ENCODE measurements at regions not wholly inside any gene's neighbourhood (a gene's known extent, or its start where the extent isn't known, plus 50 kb on each side); places are given as distances from the start of the nearest gene placed in this dataset.
"Not testable (repeated sequence)": the region's sequence is repeated elsewhere in the genome, so short reads cannot be mapped to it uniquely, and the experiment has no call there.

DNA sequence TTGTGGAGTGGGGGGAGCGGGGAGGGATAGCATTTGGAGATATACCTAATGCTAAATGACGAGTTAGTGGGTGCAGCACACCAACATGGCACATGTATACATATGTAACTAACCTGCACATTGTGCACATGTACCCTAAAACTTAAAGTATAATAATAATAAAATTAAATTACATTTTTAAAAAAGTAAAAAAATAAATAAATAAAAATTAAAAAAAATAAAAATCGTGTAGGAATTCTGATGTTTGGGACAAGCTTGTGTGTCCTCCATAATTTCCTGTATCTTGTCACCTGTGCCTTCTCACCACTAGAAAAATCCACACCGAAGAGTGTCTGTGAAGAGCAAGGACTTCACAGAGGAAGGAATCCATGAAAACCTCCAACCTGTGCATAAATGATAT lies 400.5 kb upstream of the MGMT start:
- H3K36me3 ChIP-seq (replicated peaks in 1 of 2; ENCODE audit: control insufficient read depth in 1 of 2, insufficient read depth in 2 of 2, low read length in 2 of 2); H3K9me3 ChIP-seq (ENCODE audit: low read length); ATAC-seq; in situ Hi-C loops (cut with HindIII; ENCODE audit: extremely low pct_ligation_motif_present, low pct_unique_long_range_greater_than_20kb); DNase-seq (ENCODE audit: low spot score); H3K9ac ChIP-seq (ENCODE audit: insufficient read depth, low read depth, low read length); H2AFZ ChIP-seq (ENCODE audit: low read length); H3K4me2 ChIP-seq (ENCODE audit: low read depth, low read length); FAIRE-seq; POLR2A ChIA-PET; H3K4me1 ChIP-seq (ENCODE audit: insufficient read depth, low read length); H3K79me2 ChIP-seq (ENCODE audit: insufficient read depth, low read length); CTCF ChIA-PET (ENCODE audit: low intra/inter-chr PET ratio, low total read pairs); BruUV-seq (replicated peaks); H3K4me3 ChIP-seq (replicated peaks in 1 of 3; ENCODE audit: insufficient read depth in 1 of 3, low read depth in 2 of 3, low read length in 3 of 3); intact Hi-C loops (cut with micrococcal nuclease; ENCODE audit: unreplicated experiment); H3K27me3 ChIP-seq (ENCODE audit: control insufficient read depth in 1 of 2, insufficient read depth in 2 of 2, low read length in 2 of 2); H3K27ac ChIP-seq (ENCODE audit: extremely low read length, insufficient read depth, low read length); H4K20me1 ChIP-seq (ENCODE audit: insufficient read depth, low read length): not testable (repeated sequence)
- WGBS (ENCODE audit: low lambda C conversion rate), result 2% methylated on average over 4 of the region's 4 CpGs

DNA sequence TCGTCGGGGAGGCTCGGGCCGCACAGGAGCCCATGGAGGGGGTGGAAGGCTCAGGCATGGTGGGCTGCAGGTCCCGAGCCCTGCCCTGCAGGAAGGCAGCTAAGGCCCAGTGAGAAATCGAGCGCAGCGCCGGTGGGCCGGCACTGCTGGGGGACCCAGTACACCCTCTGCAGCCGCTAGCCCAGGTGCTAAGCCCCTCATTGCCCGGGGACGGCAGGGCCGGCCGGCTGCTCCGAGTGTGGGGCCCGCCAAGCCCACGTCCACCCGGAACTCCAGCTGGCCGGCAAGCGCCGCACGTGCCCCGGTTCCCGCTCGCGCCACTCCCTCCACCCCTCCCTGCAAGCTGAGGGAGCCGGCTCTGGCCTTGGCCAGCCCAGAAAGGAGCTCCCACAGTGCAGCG lies 395.6 kb upstream of the MGMT start:
- H3K27ac ChIP-seq (ENCODE audit: extremely low read length, insufficient read depth, low read length), result not testable (repeated sequence)
- no CpG with 5 or more reads among the region's 29 CpGs for WGBS (ENCODE audit: low lambda C conversion rate)

DNA sequence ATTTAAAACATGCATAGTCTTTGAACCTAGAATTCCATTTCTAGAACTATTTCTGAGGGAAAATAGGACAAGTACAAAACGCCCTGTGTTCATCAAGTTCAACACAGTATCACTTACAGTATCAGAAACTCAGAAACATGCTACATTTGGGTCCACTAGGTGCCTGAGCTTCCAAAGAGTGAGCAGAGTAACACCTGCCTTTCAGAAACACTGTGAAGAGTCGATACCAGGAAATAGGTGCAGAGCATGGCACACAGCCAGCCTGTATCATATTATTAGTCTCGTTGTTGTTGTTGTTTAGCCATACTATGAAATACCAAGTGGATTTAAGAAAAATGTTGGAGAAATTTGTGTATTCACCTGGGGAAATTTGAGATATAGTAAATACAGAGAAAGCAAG lies 392.1 kb upstream of the MGMT start:
- FAIRE-seq (no peak), DNase-seq (ENCODE audit: low spot score) (no peak), ATAC-seq (no peak)
- no peaks in the 10 kb centered on the region for H3K36me3 ChIP-seq (replicated peaks in 1 of 2; ENCODE audit: control insufficient read depth in 1 of 2, insufficient read depth in 2 of 2, low read length in 2 of 2)
- H3K27ac ChIP-seq (ENCODE audit: extremely low read length, insufficient read depth, low read length), result no peak overlapping the region
- H3K27me3 ChIP-seq (ENCODE audit: control insufficient read depth in 1 of 2, insufficient read depth in 2 of 2, low read length in 2 of 2), result no peaks in the 10 kb centered on the region
- ChIA-PET POLR2A (no interaction called here), CTCF (ENCODE audit: low intra/inter-chr PET ratio, low total read pairs) (no interaction called here)
- intact Hi-C loops (cut with micrococcal nuclease; ENCODE audit: unreplicated experiment), result no loop called here
- H2AFZ ChIP-seq (ENCODE audit: low read length), result no peak overlapping the region
- no peak overlapping the region for H3K9ac ChIP-seq (ENCODE audit: insufficient read depth, low read depth, low read length)
- in situ Hi-C loops (cut with HindIII; ENCODE audit: extremely low pct_ligation_motif_present, low pct_unique_long_range_greater_than_20kb), result no loop called here
- H3K9me3 ChIP-seq (ENCODE audit: low read length), result no peaks in the 10 kb centered on the region
- H3K4me1 ChIP-seq (ENCODE audit: insufficient read depth, low read length), result no peaks in the 10 kb centered on the region
- H3K4me3 ChIP-seq (replicated peaks in 1 of 3; ENCODE audit: insufficient read depth in 1 of 3, low read depth in 2 of 3, low read length in 3 of 3), result no peak overlapping the region
- no peaks in the 10 kb centered on the region for H3K79me2 ChIP-seq (ENCODE audit: insufficient read depth, low read length)
- H4K20me1 ChIP-seq (ENCODE audit: insufficient read depth, low read length), result no peaks in the 10 kb centered on the region
- BruUV-seq (replicated peaks), result no TSS peak
- WGBS (ENCODE audit: low lambda C conversion rate), result 1% methylated on average over 3 of the region's 3 CpGs
- no peak overlapping the region for H3K4me2 ChIP-seq (ENCODE audit: low read depth, low read length)
- no peak for TF ChIP-seq KLF15 (CRISPR knock-in tag; IDR thresholded peaks at IDR 0.05; ENCODE audit: borderline replicate concordance)
- TF ChIP-seq, protein P1, sequence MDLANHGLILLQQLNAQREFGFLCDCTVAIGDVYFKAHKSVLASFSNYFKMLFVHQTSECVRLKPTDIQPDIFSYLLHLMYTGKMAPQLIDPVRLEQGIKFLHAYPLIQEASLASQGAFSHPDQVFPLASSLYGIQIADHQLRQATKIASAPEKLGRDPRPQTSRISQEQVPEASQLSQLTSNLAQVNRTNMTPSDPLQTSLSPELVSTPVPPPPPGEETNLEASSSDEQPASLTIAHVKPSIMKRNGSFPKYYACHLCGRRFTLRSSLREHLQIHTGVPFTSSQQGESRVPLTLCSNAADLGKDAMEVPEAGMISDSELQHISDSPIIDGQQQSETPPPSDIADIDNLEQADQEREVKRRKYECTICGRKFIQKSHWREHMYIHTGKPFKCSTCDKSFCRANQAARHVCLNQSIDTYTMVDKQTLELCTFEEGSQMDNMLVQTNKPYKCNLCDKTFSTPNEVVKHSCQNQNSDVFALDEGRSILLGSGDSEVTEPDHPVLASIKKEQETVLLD (CRISPR knock-in tag; IDR thresholded peaks at IDR 0.05; ENCODE audit: low read depth), result no peak
- TF ChIP-seq, protein P2, sequence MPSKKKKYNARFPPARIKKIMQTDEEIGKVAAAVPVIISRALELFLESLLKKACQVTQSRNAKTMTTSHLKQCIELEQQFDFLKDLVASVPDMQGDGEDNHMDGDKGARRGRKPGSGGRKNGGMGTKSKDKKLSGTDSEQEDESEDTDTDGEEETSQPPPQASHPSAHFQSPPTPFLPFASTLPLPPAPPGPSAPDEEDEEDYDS (CRISPR knock-in tag; IDR thresholded peaks at IDR 0.05), result no peak
- no peak for TF ChIP-seq KDM6A (CRISPR knock-in tag; IDR thresholded peaks at IDR 0.05; ENCODE audit: low read depth)
- TF ChIP-seq HDAC1 (CRISPR knock-in tag; IDR thresholded peaks at IDR 0.05), result no peak
- TF ChIP-seq PRMT3 (CRISPR knock-in tag; IDR thresholded peaks at IDR 0.05; ENCODE audit: borderline replicate concordance, low read depth), result no peak
- TF ChIP-seq PAXIP1 (CRISPR knock-in tag; conservative IDR thresholded peaks at IDR 0.05), result no peak

More for the DNA sequence above, 395.6 kb upstream of the MGMT start:
- in situ Hi-C loops (cut with HindIII; ENCODE audit: extremely low pct_ligation_motif_present, low pct_unique_long_range_greater_than_20kb); H3K9me3 ChIP-seq (ENCODE audit: low read length); CTCF ChIA-PET (ENCODE audit: low intra/inter-chr PET ratio, low total read pairs); H3K4me1 ChIP-seq (ENCODE audit: insufficient read depth, low read length); H3K4me3 ChIP-seq (replicated peaks in 1 of 3; ENCODE audit: insufficient read depth in 1 of 3, low read depth in 2 of 3, low read length in 3 of 3); ATAC-seq; H3K27me3 ChIP-seq (ENCODE audit: control insufficient read depth in 1 of 2, insufficient read depth in 2 of 2, low read length in 2 of 2); H2AFZ ChIP-seq (ENCODE audit: low read length); POLR2A ChIA-PET; H3K36me3 ChIP-seq (replicated peaks in 1 of 2; ENCODE audit: control insufficient read depth in 1 of 2, insufficient read depth in 2 of 2, low read length in 2 of 2); H4K20me1 ChIP-seq (ENCODE audit: insufficient read depth, low read length); H3K79me2 ChIP-seq (ENCODE audit: insufficient read depth, low read length); H3K4me2 ChIP-seq (ENCODE audit: low read depth, low read length); H3K9ac ChIP-seq (ENCODE audit: insufficient read depth, low read depth, low read length); DNase-seq (ENCODE audit: low spot score); intact Hi-C loops (cut with micrococcal nuclease; ENCODE audit: unreplicated experiment); FAIRE-seq; BruUV-seq (replicated peaks): not testable (repeated sequence)

Measured in HepG2 (cell line).